BLaER1 treated with 17β-estradiol and CSF1 and Interleukin-3, amounts not matched to agents 10 nM and 100 nM (cell line): ENCODE measurements at regions not wholly inside any gene's neighbourhood (a gene's known extent, or its start where the extent isn't known, plus 50 kb on each side); places are given as distances from the start of the nearest gene placed in this dataset.

ENCODE experiments used
- H3K27ac ChIP-seq, 11 experiments: shearing (Covaris generic); formaldehyde crosslinking; 2 replicates each; pipeline ENCODE4 v1.8.1; 2022
- H3K27me3 ChIP-seq, 11 experiments: shearing (Covaris generic); formaldehyde crosslinking; 2 replicates each; pipeline ENCODE4 v1.8.1; 2022
- H3K36me3 ChIP-seq, 11 experiments: shearing (Covaris generic); formaldehyde crosslinking; 2 replicates each; pipeline ENCODE4 v1.8.1; 2022
- H3K4me1 ChIP-seq, 10 experiments: shearing (Covaris generic); formaldehyde crosslinking; 2 replicates each; pipeline ENCODE4 v1.8.1; 2022
- H3K4me2 ChIP-seq, 11 experiments: shearing (Covaris generic); formaldehyde crosslinking; 2 replicates each; pipeline ENCODE4 v1.8.1; 2022
- H3K4me3 ChIP-seq, 10 experiments: shearing (Covaris generic); formaldehyde crosslinking; 2 replicates each; pipeline ENCODE4 v1.8.1; 2022
- H3K9ac ChIP-seq, 11 experiments: shearing (Covaris generic); formaldehyde crosslinking; 2 replicates each; pipeline ENCODE4 v1.8.1; 2022
- H3K9me3 ChIP-seq, 11 experiments: shearing (Covaris generic); formaldehyde crosslinking; replicated peaks in 1 of 11; 2 replicates each; pipeline ENCODE4 v1.8.1; 2022
- H4K20me1 ChIP-seq, 11 experiments: shearing (Covaris generic); formaldehyde crosslinking; 2 replicates each; pipeline ENCODE4 v1.8.1; 2022
- Cebpa-rat ChIP-seq, 11 experiments: shearing (Covaris generic); IDR thresholded peaks; 2 replicates each; pipeline ENCODE4 v1.8.1; 2022

DNA sequence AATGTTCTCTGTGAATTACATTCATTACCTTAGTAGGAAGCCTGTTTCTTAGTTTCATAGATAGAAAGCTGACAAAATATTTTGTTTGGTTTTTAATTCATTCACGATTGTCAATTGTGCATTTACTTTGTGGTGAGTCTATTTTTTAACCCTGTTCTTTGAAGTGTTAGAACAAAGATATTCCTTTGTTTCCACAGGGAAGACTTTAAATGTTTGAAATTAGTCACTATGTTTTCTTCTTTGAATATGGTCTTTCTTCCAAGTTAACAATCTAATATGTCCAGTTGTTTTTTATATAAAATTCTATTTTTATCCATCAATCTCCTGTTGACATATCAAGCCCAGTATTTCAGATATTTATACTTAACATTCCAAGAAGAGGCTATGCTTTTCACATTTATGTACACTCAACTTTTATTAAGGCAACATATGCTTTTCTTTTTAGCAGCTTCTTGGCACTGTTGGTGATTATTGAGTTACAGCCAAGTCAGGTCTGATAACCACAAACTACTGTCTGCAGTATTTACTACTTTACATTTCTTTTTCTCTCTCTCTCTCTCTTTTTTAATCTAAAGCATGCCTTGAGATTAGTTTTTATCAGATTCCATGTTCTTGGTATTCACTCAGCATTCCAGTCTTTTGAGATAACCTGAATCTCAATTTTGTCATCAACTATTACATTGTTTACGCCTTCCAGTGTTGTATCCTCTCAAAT lies 812.8 kb upstream of the SLC10A2 start:
- no peaks in the 10 kb centered on the region for H4K20me1 ChIP-seq
- H3K9me3 ChIP-seq = no peaks in the 10 kb centered on the region
- no peak overlapping the region for H3K27ac ChIP-seq
- no peak overlapping the region for H3K4me3 ChIP-seq
- H3K27me3 ChIP-seq = no peaks in the 10 kb centered on the region
- no peak overlapping the region for H3K9ac ChIP-seq
- no peak for TF ChIP-seq Cebpa-rat (IDR thresholded peaks at IDR 0.05)
- H3K4me2 ChIP-seq = no peak overlapping the region
- no peaks in the 10 kb centered on the region for H3K4me1 ChIP-seq
- no peaks in the 10 kb centered on the region for H3K36me3 ChIP-seq

DNA sequence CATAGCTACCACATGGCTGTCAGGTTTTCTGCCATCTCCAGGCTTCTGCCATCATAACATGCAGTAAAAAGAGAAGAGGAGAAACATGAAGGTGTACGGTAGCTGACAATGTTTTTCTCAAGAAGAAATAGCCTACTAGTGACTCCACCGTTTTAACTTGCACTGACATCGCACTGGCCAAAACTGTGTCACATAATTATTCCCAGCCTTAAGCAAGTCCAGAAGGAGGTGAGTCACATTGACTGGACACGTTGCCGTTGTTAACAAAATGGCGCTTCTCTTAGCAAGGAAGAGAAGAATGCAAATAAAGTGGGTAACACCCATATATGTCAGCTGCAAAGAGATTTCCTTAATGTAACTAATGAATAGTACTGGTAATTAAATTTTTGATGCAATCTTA lies 810.4 kb upstream of the SLC10A2 start:
- Histone ChIP-seq H3K27me3 (no peaks in the 10 kb centered on the region), H3K36me3 (no peaks in the 10 kb centered on the region), H3K9me3 (no peaks in the 10 kb centered on the region), H3K4me1 (no peaks in the 10 kb centered on the region), H3K4me2 (no peak overlapping the region), H4K20me1 (no peaks in the 10 kb centered on the region), H3K27ac (no peak overlapping the region), H3K4me3 (no peak overlapping the region), H3K9ac (no peak overlapping the region)
- TF ChIP-seq Cebpa-rat (IDR thresholded peaks at IDR 0.05) = no peak

DNA sequence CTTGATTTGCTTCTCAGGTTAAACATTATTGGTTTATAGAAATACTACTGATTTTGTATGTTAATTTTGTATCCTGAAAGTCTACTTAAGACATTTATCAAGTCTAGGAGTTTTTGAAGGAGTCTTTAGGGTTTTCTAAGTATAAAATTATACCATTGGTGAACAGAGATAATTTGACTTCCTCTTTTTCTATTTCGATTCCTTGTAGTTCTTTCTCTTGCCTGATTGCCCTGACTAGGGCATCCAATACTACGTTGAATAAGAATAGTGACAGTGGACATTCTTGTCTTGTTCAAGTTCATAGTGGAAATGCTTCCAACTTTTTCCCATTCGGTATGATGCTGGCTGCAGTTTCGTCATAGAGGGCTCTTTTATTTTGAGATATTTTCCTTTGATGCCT lies 807.5 kb upstream of the SLC10A2 start:
- no peaks in the 10 kb centered on the region for H3K36me3 ChIP-seq
- H4K20me1 ChIP-seq = no peaks in the 10 kb centered on the region
- no peak overlapping the region for H3K4me2 ChIP-seq
- no peak overlapping the region for H3K4me3 ChIP-seq
- no peaks in the 10 kb centered on the region for H3K4me1 ChIP-seq
- H3K27ac ChIP-seq = no peak overlapping the region
- no peaks in the 10 kb centered on the region for H3K9me3 ChIP-seq
- no peak for TF ChIP-seq Cebpa-rat (IDR thresholded peaks at IDR 0.05)
- no peaks in the 10 kb centered on the region for H3K27me3 ChIP-seq
- no peak overlapping the region for H3K9ac ChIP-seq

DNA sequence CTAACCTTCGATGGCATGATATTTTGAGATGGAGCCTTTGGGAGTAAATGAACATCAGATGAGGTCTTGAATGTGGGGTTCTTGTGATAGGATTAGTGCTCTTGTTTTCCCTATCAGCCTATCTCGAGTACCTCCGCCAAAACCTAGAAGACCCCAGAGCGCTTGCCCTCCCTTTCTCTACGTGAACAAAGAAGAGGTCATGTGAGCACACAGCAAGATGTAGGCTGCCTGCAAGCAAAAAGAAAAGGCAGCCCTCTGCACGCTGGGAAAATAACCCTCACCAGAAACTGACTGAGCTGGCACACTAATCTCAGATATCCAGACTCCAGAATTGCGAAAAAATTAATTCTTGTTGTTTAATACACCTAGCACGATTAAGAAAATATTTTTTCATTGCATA lies 799.8 kb upstream of the SLC10A2 start:
- TF ChIP-seq Cebpa-rat (IDR thresholded peaks at IDR 0.05) = no peak
- H3K27me3 ChIP-seq = no peaks in the 10 kb centered on the region
- H3K4me3 ChIP-seq = no peak overlapping the region
- H4K20me1 ChIP-seq = no peaks in the 10 kb centered on the region
- H3K9ac ChIP-seq = no peak overlapping the region
- H3K4me2 ChIP-seq = no peak overlapping the region
- H3K36me3 ChIP-seq = no peaks in the 10 kb centered on the region
- H3K9me3 ChIP-seq = no peaks in the 10 kb centered on the region
- no peak overlapping the region for H3K27ac ChIP-seq
- peaks cover 0 to 8% (median 0%) of the 10 kb centered on the region in 10 experiments; a peak in 4 of 20 replicates for H3K4me1 ChIP-seq

DNA sequence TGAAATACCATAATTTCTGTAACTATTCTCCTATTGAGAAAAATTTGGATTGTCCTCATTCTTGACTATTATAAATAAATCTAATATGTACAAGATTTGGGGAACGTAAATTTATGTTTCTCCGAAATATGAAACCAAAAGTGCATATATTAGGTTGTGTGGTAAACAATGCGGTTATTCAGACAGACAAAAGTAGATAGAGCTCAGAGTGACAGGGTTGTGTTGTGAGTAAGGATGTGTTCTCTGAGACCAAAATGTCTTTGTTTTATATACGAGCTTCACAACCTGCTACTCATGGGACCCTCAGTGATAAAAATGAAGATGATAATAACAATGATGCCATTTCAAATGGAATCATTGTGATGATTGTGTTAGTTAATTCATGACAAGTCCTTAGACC lies 796.3 kb upstream of the SLC10A2 start:
- Histone ChIP-seq H3K4me1 (peaks cover 0 to 8% (median 0%) of the 10 kb centered on the region in 10 experiments; a peak in 4 of 20 replicates), H3K27ac (no peak overlapping the region), H3K9me3 (no peaks in the 10 kb centered on the region), H4K20me1 (no peaks in the 10 kb centered on the region), H3K27me3 (no peaks in the 10 kb centered on the region), H3K36me3 (no peaks in the 10 kb centered on the region), H3K4me2 (no peak overlapping the region), H3K9ac (no peak overlapping the region), H3K4me3 (no peak overlapping the region)
- no peak for TF ChIP-seq Cebpa-rat (IDR thresholded peaks at IDR 0.05)

DNA sequence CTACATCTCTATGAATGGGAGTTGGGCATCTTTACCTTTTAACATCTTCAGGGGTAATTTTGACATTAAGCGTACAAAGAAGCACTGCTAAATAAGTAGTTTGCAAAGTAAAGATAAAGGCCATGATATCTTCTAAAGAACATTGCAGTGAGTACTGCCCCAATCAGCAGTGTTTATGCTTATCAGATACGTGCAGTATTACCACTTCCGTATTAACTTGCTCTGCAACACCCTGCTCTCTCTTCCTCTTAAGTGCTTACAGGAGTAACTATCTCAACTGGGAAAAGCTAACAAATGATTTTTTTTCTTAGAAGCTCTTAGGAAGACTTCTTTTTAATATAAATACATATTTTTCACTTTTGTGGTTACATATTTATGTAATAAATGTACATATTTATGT lies 793.7 kb upstream of the SLC10A2 start:
- Histone ChIP-seq H4K20me1 (no peaks in the 10 kb centered on the region), H3K4me2 (no peak overlapping the region), H3K27me3 (no peaks in the 10 kb centered on the region), H3K27ac (no peak overlapping the region), H3K4me3 (no peak overlapping the region), H3K9me3 (no peaks in the 10 kb centered on the region), H3K36me3 (no peaks in the 10 kb centered on the region), H3K9ac (no peak overlapping the region), H3K4me1 (peaks cover 0 to 8% (median 0%) of the 10 kb centered on the region in 10 experiments; a peak in 4 of 20 replicates)
- no peak for TF ChIP-seq Cebpa-rat (IDR thresholded peaks at IDR 0.05)

DNA sequence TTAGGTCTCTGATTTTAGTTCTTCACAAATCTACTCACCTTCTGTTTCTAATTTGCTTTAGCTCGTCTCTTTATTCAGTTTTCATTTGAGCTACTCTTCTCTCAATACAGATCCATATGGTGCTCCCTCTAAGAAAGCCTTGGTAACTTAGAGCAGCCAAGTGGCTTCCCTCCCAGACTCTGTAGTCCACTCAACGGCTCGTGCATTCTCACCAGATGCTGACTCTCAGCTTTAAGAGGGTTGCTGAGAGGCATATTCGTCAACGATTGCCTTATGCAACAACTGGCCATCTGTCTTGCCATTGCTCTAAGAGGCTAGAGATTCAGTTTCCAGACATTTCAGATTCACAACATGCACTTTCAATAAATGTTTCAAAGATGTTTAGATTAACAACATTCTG lies 785.8 kb upstream of the SLC10A2 start:
- Histone ChIP-seq H3K4me2 (no peak overlapping the region), H3K36me3 (no peaks in the 10 kb centered on the region), H4K20me1 (no peaks in the 10 kb centered on the region), H3K27ac (no peak overlapping the region), H3K27me3 (no peaks in the 10 kb centered on the region), H3K9me3 (no peaks in the 10 kb centered on the region), H3K9ac (no peak overlapping the region), H3K4me3 (no peak overlapping the region), H3K4me1 (no peaks in the 10 kb centered on the region)
- TF ChIP-seq Cebpa-rat (IDR thresholded peaks at IDR 0.05) = no peak

DNA sequence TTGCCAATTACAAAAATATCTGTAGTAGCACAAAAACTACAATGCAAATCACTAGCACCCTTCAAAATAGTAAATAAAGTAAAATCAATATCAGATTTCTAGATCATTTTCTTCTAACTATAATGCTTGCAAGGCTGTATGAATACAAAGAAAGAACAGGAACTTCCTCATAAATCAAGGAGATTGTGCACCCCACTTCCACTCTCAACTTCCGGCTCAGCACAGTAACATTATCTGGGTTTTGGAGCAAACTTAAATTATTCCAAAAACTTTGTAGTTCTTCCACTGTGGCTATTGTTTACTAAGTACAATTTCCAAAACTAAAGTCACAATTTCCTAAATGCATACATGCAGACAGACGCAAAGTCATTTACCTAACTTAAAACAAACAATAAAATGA lies 778.3 kb upstream of the SLC10A2 start:
- H3K4me3 ChIP-seq = no peak overlapping the region
- H3K4me2 ChIP-seq = no peak overlapping the region
- no peak overlapping the region for H3K9ac ChIP-seq
- no peak for TF ChIP-seq Cebpa-rat (IDR thresholded peaks at IDR 0.05)
- H3K36me3 ChIP-seq = no peaks in the 10 kb centered on the region
- no peaks in the 10 kb centered on the region for H3K9me3 ChIP-seq
- H4K20me1 ChIP-seq = no peaks in the 10 kb centered on the region
- H3K4me1 ChIP-seq = no peaks in the 10 kb centered on the region
- H3K27me3 ChIP-seq = no peaks in the 10 kb centered on the region
- H3K27ac ChIP-seq = no peak overlapping the region

DNA sequence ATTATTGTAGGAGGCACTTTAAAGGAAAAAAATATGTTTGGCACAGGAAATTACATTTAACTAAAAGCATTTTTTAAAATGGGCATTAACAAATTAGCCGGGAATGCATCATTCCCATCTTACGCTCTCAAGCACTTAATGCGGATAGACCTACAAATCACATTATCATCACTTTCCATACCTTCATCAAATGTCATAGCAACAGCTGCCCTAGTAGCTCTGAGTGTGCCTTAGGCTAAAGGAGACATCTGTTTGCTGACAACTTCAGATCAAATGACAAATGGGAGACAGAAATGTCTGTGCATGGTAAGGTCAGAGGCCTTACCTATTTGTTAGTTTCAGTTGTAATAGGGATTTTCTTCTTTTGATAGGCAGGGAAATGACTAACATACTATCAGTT lies 773.2 kb upstream of the SLC10A2 start:
- H3K36me3 ChIP-seq = no peaks in the 10 kb centered on the region
- no peak overlapping the region for H3K4me2 ChIP-seq
- 0 out of 20 replicates have a peak, but pooled peaks cover 0 to 2% (median 0%) of the 10 kb centered on the region in 10 experiments for H3K4me1 ChIP-seq
- no peak overlapping the region for H3K27ac ChIP-seq
- no peaks in the 10 kb centered on the region; a peak in 1 of 22 replicates for H3K9me3 ChIP-seq
- H4K20me1 ChIP-seq = no peaks in the 10 kb centered on the region
- no peak for TF ChIP-seq Cebpa-rat (IDR thresholded peaks at IDR 0.05)
- no peak overlapping the region for H3K4me3 ChIP-seq
- no peak overlapping the region for H3K9ac ChIP-seq
- no peaks in the 10 kb centered on the region for H3K27me3 ChIP-seq

DNA sequence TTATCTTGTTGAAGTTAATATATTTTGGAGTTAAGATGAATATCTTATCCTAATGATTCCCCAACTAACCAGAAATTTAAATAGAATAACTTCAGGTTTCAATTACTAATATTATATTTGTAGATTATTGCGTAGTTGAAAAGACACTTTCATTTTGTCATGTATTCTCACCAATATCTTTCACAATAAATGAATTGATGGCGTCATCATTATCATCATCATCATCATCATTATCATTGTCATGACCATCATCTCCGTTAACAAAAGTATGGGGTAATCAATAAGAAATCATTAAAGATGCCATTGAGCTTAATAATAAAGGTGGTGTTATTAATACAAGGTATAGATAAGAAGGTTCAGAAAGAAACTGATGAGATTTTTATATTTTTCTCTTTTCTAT lies 768.8 kb upstream of the SLC10A2 start:
- Histone ChIP-seq H3K9me3 (peaks cover 10 to 38% (median 25%) of the 10 kb centered on the region in 11 experiments; a peak in 20 of 22 replicates), H3K27me3 (no peaks in the 10 kb centered on the region), H3K4me1 (peaks cover 0 to 23% (median 4%) of the 10 kb centered on the region in 10 experiments; a peak in 8 of 20 replicates), H3K4me3 (no peak overlapping the region), H4K20me1 (no peaks in the 10 kb centered on the region), H3K9ac (no peak overlapping the region), H3K36me3 (no peaks in the 10 kb centered on the region), H3K27ac (no peak overlapping the region), H3K4me2 (no peak overlapping the region)
- TF ChIP-seq Cebpa-rat (IDR thresholded peaks at IDR 0.05) = no peak
